Adipocyte (in vitro differentiated cells): ENCODE measurements at regions not wholly inside any gene's neighbourhood (a gene's known extent, or its start where the extent isn't known, plus 50 kb on each side); places are given as distances from the start of the nearest gene placed in this dataset.

Experiments
- DNase-seq: peaks from one replicate; pipeline ENCODE4 v3.0.0-alpha.2; 2015; ENCODE audit warnings: low read depth
- H3K27me3 ChIP-seq: replicated peaks from 2 replicates; pipeline ENCODE4 v1.7.0; 2013; ENCODE audit warnings: mild to moderate bottlenecking, low read length, moderate library complexity; ENCODE audit not compliant: control insufficient read depth, insufficient read depth
- H3K36me3 ChIP-seq: 2 replicates; pipeline ENCODE4 v1.7.0; 2013; ENCODE audit warnings: low read length, mild to moderate bottlenecking, moderate library complexity; ENCODE audit not compliant: control insufficient read depth, insufficient read depth, severe bottlenecking
- H3K4me1 ChIP-seq: 2 replicates; pipeline ENCODE4 v1.7.0; 2013; ENCODE audit warnings: mild to moderate bottlenecking, low read length, moderate library complexity; ENCODE audit not compliant: control insufficient read depth, insufficient read depth
- H3K4me3 ChIP-seq: 2 replicates; pipeline ENCODE4 v1.7.0; 2013; ENCODE audit warnings: mild to moderate bottlenecking, low read length, moderate library complexity
- H3K9ac ChIP-seq: 2 replicates; pipeline ENCODE4 v1.7.0; 2013; ENCODE audit warnings: mild to moderate bottlenecking, low read length, moderate library complexity
- H3K9me3 ChIP-seq: 2 replicates; pipeline ENCODE4 v1.7.0; 2013; ENCODE audit warnings: mild to moderate bottlenecking, low read length, moderate library complexity; ENCODE audit not compliant: control insufficient read depth

DNA sequence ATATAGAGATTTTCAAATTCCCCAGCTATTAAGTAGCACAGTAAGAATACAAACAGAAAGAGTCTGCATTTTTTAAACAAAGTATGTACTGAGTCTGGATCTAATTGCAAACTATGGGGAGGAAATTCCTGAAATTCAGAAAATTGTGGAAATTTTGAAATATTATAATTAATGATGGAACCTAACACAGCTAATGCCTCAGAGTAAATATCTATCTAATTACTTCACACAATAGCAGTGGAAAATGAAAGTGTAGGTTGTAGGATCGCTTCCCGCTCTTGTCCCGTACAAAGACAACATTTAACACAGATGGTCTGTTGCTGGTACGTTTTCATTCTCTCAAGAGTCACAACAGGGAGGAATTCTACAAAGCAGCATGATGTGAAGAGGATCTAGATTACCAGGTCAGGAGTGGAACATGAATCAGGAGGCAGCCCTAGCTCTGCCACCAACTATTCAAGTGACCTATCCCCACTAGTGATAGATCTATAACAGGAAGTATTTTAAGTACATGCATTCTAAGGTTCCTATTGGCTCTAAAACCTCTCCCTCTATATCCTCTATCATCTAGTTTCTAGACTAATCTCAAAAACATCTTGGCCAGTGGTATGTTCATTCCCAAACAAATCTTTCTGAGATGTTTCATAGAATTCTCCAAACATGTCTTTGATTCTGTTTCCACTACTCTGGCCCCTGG is 58.9 kb upstream of the GRAMD2B start:
- H3K9me3 ChIP-seq, result no peaks in the 10 kb centered on the region
- no peaks in the 10 kb centered on the region for H3K36me3 ChIP-seq
- no peak overlapping the region for H3K4me3 ChIP-seq
- H3K9ac ChIP-seq, result peak overlapping the region; percentile 62
- H3K27me3 ChIP-seq, result no peaks in the 10 kb centered on the region
- DNase-seq, result no peak
- peaks cover 38% of the 10 kb centered on the region for H3K4me1 ChIP-seq

- peaks cover 50% of the 10 kb centered on the region for H3K4me1 ChIP-seq
- no peak for DNase-seq
- H3K4me3 ChIP-seq, result peak overlapping the region; percentile 30
Measured at GRCh38 chr5:126365446-126366198, 57.6 kb upstream of the GRAMD2B start.

GRCh38 chr5:126366199-126366560 is 57.0 kb upstream of the GRAMD2B start:
- Histone ChIP-seq H3K4me1 (peaks cover 52% of the 10 kb centered on the region), H3K27me3 (no peaks in the 10 kb centered on the region)

More at GRCh38 chr5:126365446-126366198, 57.6 kb upstream of the GRAMD2B start:
- Histone ChIP-seq H3K9ac (peak overlapping the region; percentile 62), H3K36me3 (no peaks in the 10 kb centered on the region), H3K27me3 (no peaks in the 10 kb centered on the region), H3K9me3 (no peaks in the 10 kb centered on the region)

GRCh38 chr5:126368239-126368812 is 54.9 kb upstream of the GRAMD2B start:
- Histone ChIP-seq H3K9me3 (no peaks in the 10 kb centered on the region), H3K36me3 (no peaks in the 10 kb centered on the region), H3K4me3 (no peak overlapping the region), H3K9ac (no peak overlapping the region), H3K4me1 (peaks cover 52% of the 10 kb centered on the region), H3K27me3 (no peaks in the 10 kb centered on the region)
- no peak for DNase-seq

More at GRCh38 chr5:126366199-126366560, 57.0 kb upstream of the GRAMD2B start:
- DNase-seq, result no peak
- H3K9me3 ChIP-seq, result no peaks in the 10 kb centered on the region
- H3K9ac ChIP-seq, result no peak overlapping the region
- no peaks in the 10 kb centered on the region for H3K36me3 ChIP-seq
- H3K4me3 ChIP-seq, result no peak overlapping the region

- Histone ChIP-seq H3K36me3 (no peaks in the 10 kb centered on the region), H3K9me3 (no peaks in the 10 kb centered on the region), H3K9ac (no peak overlapping the region), H3K27me3 (no peaks in the 10 kb centered on the region), H3K4me1 (peaks cover 44% of the 10 kb centered on the region), H3K4me3 (no peak overlapping the region)
- DNase-seq, result no peak
Measured at GRCh38 chr5:126369083-126369482, 54.1 kb upstream of the GRAMD2B start.

DNA sequence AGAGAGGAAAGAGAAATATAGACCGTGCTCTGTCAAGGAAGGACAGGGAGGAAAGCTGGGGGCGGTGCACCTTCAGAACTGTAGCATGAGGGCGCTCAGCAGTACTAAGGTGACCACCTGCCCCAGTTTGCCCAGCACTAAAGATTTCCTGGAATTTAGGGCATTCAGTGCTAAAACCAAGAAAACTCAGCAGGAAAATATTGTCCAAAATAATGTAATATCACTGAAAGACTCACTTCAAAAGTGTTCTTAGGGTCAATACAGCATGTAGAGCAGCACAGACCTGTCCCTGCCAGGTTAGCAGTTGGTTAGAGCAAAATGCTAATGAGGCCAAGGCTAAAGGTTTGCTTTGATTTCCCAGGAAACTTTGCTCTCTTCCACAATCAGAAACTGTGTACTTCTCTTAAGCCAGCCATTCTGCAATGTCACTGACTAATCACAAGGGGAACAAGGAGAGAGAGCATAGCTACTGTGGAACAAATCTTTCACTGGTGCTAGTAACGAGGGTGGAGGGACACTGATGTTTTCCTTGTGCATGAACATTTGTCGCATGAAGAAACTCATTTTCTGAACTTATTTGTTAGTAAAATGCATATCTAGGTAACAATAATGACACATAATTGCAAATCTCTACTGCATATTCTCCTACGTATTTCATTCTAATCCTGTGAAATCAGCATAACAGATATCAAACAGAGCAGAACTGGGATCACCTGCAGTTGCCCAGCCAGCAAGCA is 53.0 kb upstream of the GRAMD2B start:
- H3K9ac ChIP-seq, result peak overlapping the region; percentile 46
- no peaks in the 10 kb centered on the region for H3K27me3 ChIP-seq
- peaks cover 34% of the 10 kb centered on the region for H3K4me1 ChIP-seq
- no peak overlapping the region for H3K4me3 ChIP-seq
- no peaks in the 10 kb centered on the region for H3K9me3 ChIP-seq
- peak; percentile 39 for DNase-seq
- H3K36me3 ChIP-seq, result no peaks in the 10 kb centered on the region

GRCh38 chr5:126370796-126371718 is 52.2 kb upstream of the GRAMD2B start:
- no peak for DNase-seq
- H3K9ac ChIP-seq, result peak overlapping the region; percentile 3
- peaks cover 25% of the 10 kb centered on the region for H3K4me1 ChIP-seq
- H3K36me3 ChIP-seq, result no peaks in the 10 kb centered on the region
- H3K4me3 ChIP-seq, result no peak overlapping the region
- no peaks in the 10 kb centered on the region for H3K27me3 ChIP-seq
- no peaks in the 10 kb centered on the region for H3K9me3 ChIP-seq

GRCh38 chr5:126373375-126374108 is 49.7 kb upstream of the GRAMD2B start:
- H3K36me3 ChIP-seq, result no peaks in the 10 kb centered on the region
- no peaks in the 10 kb centered on the region for H3K9me3 ChIP-seq
- peaks cover 34% of the 10 kb centered on the region for H3K4me1 ChIP-seq
- H3K4me3 ChIP-seq, result no peak overlapping the region
- H3K27me3 ChIP-seq, result no peaks in the 10 kb centered on the region
- no peak overlapping the region for H3K9ac ChIP-seq
- peak; percentile 37 for DNase-seq
